ENCODE measurements at regions not wholly inside any gene's neighbourhood (a gene's known extent, or its start where the extent isn't known, plus 50 kb on each side); places are given as distances from the start of the nearest gene placed in this dataset.
"Not testable (repeated sequence)": the region's sequence is repeated elsewhere in the genome, so short reads cannot be mapped to it uniquely, and the experiment has no call there.

GRCh38 chr6:27854421-27854820 is 57.8 kb downstream of the OR2B2 start:
- no peak for DNase-seq (ENCODE audit: extremely low read depth in 1 of 11, low read depth in 9 of 11, low spot score in 4 of 11)

- no peak for DNase-seq (ENCODE audit: extremely low read depth in 1 of 11, low read depth in 9 of 11, low spot score in 4 of 11)
Measured at GRCh38 chr6:27851440-27851839, 60.8 kb downstream of the OR2B2 start.

DNA sequence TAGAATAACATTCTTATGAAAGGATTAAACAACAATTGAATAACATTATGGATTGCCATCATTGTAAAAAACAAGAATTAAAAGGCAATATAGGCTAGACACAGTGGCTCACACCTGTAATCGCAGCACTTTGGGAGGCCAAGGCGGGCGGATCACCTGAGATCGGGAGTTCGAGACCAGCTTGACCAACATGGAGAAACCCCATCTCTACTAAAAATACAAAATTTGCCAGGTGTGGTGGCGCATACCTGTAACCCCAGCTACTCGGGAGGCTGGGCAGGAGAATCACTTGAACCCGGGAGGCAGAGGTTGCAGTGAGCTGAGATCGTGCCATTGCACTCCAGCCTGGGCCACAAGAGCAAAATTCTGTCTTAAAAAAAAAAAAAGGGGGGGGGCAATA is 63.2 kb downstream of the OR2B2 start:
- DNase-seq (ENCODE audit: extremely low read depth in 1 of 11, low read depth in 9 of 11, low spot score in 4 of 11), result not testable (repeated sequence)

GRCh38 chr6:27847706-27848105 is 64.5 kb downstream of the OR2B2 start:
- no peak for DNase-seq (ENCODE audit: extremely low read depth in 1 of 11, low read depth in 9 of 11, low spot score in 4 of 11)

- DNase-seq (ENCODE audit: extremely low read depth in 1 of 11, low read depth in 9 of 11, low spot score in 4 of 11), result no peak
Measured at GRCh38 chr6:27840572-27840971, 71.6 kb downstream of the OR2B2 start.

GRCh38 chr6:27839626-27840475 is 72.3 kb downstream of the OR2B2 start:
- DNase-seq (ENCODE audit: extremely low read depth in 1 of 11, low read depth in 9 of 11, low spot score in 4 of 11), result peak in 3 of 11 donors; percentile 49 to 66 (median 53)

DNA sequence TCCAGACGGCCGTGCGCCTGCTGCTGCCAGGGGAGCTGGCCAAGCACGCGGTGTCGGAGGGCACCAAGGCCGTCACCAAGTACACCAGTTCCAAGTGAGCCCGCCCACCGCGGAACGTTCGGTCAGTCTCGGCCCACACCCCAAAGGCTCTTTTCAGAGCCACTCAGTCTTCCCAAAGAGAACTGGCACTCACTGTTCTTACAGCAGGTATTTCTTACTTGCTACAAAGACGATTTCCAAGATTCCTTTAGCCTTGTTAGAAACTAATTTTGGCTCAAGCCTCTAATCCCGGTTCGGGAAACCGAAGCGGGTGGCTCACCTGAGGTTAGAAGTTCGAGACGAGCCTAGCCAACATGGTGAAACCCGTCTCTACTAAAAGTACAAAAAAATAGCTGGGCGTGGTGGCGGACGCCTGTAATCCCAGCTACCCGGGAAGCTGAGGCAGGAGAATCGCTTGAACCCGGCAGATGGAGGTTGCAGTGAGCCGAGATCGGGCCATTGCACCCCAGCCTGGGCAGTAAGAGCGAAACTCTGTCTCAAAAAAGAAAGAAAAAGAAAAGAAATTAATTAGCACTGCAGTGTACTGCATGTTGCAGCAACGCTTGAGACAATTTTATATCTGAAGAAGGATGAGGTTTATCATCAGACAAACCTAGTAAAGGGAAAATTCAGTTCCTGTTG is 73.1 kb downstream of the OR2B2 start:
- peak in 2 of 11 donors; percentile 41 to 43 for DNase-seq (ENCODE audit: extremely low read depth in 1 of 11, low read depth in 9 of 11, low spot score in 4 of 11)

GRCh38 chr6:27838058-27838944 is 73.9 kb downstream of the OR2B2 start:
- peak; percentile 96 to 99 (median 99) for DNase-seq (ENCODE audit: extremely low read depth in 1 of 11, low read depth in 9 of 11, low spot score in 4 of 11)

DNA sequence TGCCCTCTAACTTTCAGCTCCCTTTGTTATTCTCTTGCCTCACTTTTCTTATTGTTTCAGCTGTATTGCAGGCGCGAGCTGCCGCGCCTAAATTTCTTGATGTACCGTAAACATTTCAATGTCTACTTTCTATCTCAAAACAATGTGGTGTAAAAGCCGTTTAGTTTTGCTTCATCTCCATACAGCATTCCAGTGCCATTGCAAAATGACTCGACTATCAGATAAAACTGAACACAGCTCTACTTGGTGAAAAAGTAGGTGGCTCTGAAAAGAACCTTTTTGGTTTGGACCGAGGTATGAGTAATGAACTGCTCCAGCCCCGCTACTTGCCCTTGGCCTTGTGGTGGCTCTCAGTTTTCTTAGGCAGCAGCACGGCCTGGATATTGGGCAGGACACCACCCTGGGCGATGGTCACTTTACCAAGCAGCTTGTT is 74.6 kb downstream of the OR2B2 start:
- no peak for DNase-seq (ENCODE audit: extremely low read depth in 1 of 11, low read depth in 9 of 11, low spot score in 4 of 11)

DNA sequence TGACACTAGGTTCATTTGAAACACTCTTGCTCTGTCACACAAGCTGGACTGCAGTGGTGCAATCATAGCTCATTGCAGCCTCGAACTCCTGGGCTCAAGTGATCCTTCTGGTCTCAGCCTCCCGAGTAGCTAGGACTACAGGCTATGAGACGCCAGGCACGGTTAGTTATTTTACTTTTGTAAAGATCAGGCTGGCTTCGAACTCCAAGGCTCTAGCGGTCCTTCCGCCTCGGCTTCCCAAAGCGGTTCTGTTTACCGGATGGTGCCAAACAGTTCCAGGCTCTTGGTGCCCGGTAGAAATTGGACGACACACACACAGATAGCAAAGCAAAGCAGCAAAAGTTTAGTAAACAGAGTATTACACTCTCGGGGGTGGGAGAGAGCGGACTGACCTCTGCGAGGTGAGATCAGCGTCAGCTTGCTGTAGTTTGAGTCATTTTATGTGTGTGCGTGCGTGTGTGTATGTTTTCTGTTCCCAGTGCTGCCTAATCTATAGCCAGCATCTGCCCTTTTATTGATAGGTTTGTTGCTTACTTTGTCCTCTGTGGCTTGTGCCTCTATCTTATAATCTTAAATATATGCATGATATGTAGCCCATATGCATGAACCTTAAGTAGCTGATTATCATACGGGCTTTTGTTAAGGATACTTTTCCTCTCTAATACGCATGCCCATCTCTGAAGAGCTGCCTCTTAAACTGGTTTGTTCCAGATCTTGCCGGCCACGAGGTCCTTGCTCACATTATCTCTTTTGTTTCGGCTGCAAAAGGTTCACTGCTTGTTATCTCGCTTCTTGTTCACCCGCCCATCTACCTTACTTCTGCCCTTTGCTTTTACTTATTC is 75.2 kb downstream of the OR2B2 start:
- peak in 7 of 11 donors; percentile 67 to 90 (median 80) for DNase-seq (ENCODE audit: extremely low read depth in 1 of 11, low read depth in 9 of 11, low spot score in 4 of 11)

GRCh38 chr6:27836141-27836782 is 75.9 kb downstream of the OR2B2 start:
- no peak for DNase-seq (ENCODE audit: extremely low read depth in 1 of 11, low read depth in 9 of 11, low spot score in 4 of 11)

- DNase-seq (ENCODE audit: extremely low read depth in 1 of 11, low read depth in 9 of 11, low spot score in 4 of 11), result no peak
Measured at GRCh38 chr6:27834879-27835549, 77.2 kb downstream of the OR2B2 start.

DNA sequence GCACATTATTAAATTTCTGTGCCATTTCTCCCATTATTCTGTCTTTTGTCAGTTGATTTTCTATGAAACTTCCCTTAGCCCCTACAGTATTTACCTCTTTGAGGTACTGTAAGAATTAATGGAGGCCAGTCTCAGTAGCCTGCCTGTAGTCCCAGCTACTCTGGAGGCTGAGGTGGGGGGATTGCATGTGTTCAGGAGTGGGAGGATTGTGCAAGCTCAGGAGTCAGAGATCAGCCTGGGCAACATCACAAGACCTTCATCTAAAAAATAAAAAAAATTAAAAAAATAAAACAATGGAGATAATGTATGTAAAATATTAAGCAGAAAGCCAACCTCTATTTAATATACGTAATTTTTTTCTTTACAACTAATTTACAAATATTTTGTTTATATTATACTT is 77.8 kb downstream of the OR2B2 start:
- DNase-seq (ENCODE audit: extremely low read depth in 1 of 11, low read depth in 9 of 11, low spot score in 4 of 11), result no peak

DNA sequence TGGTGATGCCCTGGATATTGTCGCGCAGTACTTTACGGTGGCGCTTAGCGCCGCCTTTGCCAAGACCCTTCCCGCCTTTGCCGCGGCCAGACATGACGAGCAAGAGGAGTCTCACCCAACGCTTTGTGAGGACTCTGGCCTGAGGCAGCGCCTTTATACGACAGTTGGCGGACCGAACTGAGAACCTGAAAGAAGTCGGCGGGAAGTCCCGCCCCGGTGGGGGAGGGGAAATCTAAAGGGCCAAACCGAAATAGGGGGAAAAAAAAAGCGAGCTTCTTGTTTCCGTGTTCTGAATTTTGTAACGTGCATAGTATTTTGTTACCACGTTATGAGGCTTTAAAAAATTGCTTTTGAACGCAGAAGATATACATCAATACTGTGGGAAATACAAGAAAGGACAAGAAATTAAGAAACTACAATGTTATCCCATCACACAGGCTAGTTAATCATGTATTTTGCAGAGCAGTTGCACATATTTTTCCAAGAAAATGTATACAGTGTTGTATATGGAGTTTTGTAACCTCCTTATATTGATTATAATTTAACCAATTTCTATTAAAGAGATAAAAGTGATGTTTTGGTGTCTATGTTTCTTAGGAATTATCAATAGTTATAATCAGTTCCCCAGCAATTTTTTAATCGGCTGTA is 80.6 kb downstream of the OR2B2 start:
- not testable (repeated sequence) for DNase-seq (ENCODE audit: extremely low read depth in 1 of 11, low read depth in 9 of 11, low spot score in 4 of 11)

GRCh38 chr6:27830600-27831433 is 81.4 kb downstream of the OR2B2 start:
- not testable (repeated sequence) for DNase-seq (ENCODE audit: extremely low read depth in 1 of 11, low read depth in 9 of 11, low spot score in 4 of 11)

- DNase-seq (ENCODE audit: extremely low read depth in 1 of 11, low read depth in 9 of 11, low spot score in 4 of 11), result no peak
Measured at GRCh38 chr6:27830212-27830599, 82.0 kb downstream of the OR2B2 start.

Data from renal cortex interstitium (tissue), 11 donors.